ENCODE measurements at regions not wholly inside any gene's neighbourhood (a gene's known extent, or its start where the extent isn't known, plus 50 kb on each side); places are given as distances from the start of the nearest gene placed in this dataset.

- H3K4me3 ChIP-seq (ENCODE audit: low read length) = no peak overlapping the region
- ChIA-PET POLR2A (no interaction called here), CTCF (no interaction called here)
- H3K9me3 ChIP-seq (ENCODE audit: low read length) = no peaks in the 10 kb centered on the region
- H3K36me3 Mint-ChIP-seq = no peaks in the 10 kb centered on the region
- no peak overlapping the region for H3K27ac ChIP-seq (ENCODE audit: low read depth, low read length)
- H3K4me3 Mint-ChIP-seq = no peak overlapping the region
- H3K4me1 Mint-ChIP-seq = no peaks in the 10 kb centered on the region
- H3K27me3 Mint-ChIP-seq = peaks cover 0 to 2% of the 10 kb centered on the region in 2 donors
- DNase-seq = no peak
- no peaks in the 10 kb centered on the region for H3K27me3 ChIP-seq (ENCODE audit: insufficient read depth, low read length, poor library complexity, severe bottlenecking)
- H3K27ac Mint-ChIP-seq = no peak overlapping the region
- H3K9me3 Mint-ChIP-seq = peaks cover 0 to 3% (median 0%) of the 10 kb centered on the region in 5 donors
- H3K4me1 ChIP-seq (ENCODE audit: insufficient read depth, low read length) = no peaks in the 10 kb centered on the region
- no peaks in the 10 kb centered on the region for H3K36me3 ChIP-seq (ENCODE audit: insufficient read depth, low read length)
Observed at GRCh38 chr4:124277691-124278090, 434.8 kb downstream of the ANKRD50 start.

DNA sequence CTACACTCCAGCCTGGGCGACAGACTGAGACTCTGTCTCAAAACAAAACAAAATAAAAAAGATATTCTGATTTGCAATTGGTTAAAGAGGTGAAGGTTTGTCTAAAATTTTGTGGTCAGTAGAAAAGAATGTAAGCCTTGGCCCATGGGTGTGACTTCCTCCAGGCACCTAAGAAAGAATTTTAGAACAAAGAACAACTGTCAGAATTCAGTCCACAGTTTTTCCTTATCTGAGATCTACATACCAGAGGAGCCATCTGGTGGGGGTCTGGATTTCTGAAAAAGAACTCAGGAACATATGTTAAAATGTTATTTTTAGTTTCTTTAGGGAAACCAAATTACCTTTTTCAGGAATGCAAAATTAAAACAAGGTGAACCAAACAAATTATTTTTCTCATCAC, 434.1 kb downstream of the ANKRD50 start:
- ChIA-PET POLR2A (no interaction called here), CTCF (no interaction called here)
- Mint-ChIP-seq H3K4me3 (no peak overlapping the region), H3K36me3 (no peaks in the 10 kb centered on the region), H3K27me3 (peaks cover 0 to 2% of the 10 kb centered on the region in 2 donors), H3K4me1 (no peaks in the 10 kb centered on the region), H3K27ac (no peak overlapping the region), H3K9me3 (peaks cover 0 to 3% (median 0%) of the 10 kb centered on the region in 5 donors)
- H3K9me3 ChIP-seq (ENCODE audit: low read length) = no peaks in the 10 kb centered on the region
- H3K27me3 ChIP-seq (ENCODE audit: insufficient read depth, low read length, poor library complexity, severe bottlenecking) = no peaks in the 10 kb centered on the region
- H3K4me3 ChIP-seq (ENCODE audit: low read length) = no peak overlapping the region
- no peaks in the 10 kb centered on the region for H3K36me3 ChIP-seq (ENCODE audit: insufficient read depth, low read length)
- no peaks in the 10 kb centered on the region for H3K4me1 ChIP-seq (ENCODE audit: insufficient read depth, low read length)
- no peak overlapping the region for H3K27ac ChIP-seq (ENCODE audit: low read depth, low read length)
- DNase-seq = no peak

DNA sequence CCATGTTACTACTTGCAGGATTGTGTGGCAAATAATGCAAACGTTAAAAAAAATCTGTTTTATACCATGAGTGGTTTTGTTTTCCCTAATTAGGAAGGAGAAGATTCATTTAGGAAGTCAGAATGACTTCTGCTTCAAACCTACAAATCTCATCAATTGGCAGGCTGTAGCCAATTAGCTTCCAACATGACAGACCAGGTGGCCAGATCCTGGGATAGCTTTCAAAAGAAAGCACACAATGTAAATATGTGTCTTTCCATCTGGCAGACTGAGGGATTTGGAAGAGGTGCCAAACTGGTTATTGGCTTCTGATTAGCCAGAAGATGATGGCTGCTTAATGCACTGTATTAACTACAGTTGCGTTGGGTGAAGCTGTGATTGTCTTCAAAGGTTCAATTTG, 432.8 kb downstream of the ANKRD50 start:
- Histone ChIP-seq H3K9me3 (ENCODE audit: low read length) (no peaks in the 10 kb centered on the region), H3K27ac (ENCODE audit: low read depth, low read length) (no peak overlapping the region), H3K36me3 (ENCODE audit: insufficient read depth, low read length) (no peaks in the 10 kb centered on the region), H3K4me1 (ENCODE audit: insufficient read depth, low read length) (no peaks in the 10 kb centered on the region), H3K4me3 (ENCODE audit: low read length) (no peak overlapping the region), H3K27me3 (ENCODE audit: insufficient read depth, low read length, poor library complexity, severe bottlenecking) (no peaks in the 10 kb centered on the region)
- Mint-ChIP-seq H3K27ac (no peak overlapping the region), H3K36me3 (no peaks in the 10 kb centered on the region), H3K4me3 (no peak overlapping the region), H3K9me3 (peaks cover 0 to 1% (median 0%) of the 10 kb centered on the region in 5 donors), H3K4me1 (no peaks in the 10 kb centered on the region), H3K27me3 (peaks cover 0 to 1% of the 10 kb centered on the region in 2 donors)
- no peak for DNase-seq
- ChIA-PET CTCF (no interaction called here), POLR2A (no interaction called here)

- CTCF ChIA-PET = no interaction called here
Observed at GRCh38 chr4:124282301-124282898, 430.1 kb downstream of the ANKRD50 start.

DNA sequence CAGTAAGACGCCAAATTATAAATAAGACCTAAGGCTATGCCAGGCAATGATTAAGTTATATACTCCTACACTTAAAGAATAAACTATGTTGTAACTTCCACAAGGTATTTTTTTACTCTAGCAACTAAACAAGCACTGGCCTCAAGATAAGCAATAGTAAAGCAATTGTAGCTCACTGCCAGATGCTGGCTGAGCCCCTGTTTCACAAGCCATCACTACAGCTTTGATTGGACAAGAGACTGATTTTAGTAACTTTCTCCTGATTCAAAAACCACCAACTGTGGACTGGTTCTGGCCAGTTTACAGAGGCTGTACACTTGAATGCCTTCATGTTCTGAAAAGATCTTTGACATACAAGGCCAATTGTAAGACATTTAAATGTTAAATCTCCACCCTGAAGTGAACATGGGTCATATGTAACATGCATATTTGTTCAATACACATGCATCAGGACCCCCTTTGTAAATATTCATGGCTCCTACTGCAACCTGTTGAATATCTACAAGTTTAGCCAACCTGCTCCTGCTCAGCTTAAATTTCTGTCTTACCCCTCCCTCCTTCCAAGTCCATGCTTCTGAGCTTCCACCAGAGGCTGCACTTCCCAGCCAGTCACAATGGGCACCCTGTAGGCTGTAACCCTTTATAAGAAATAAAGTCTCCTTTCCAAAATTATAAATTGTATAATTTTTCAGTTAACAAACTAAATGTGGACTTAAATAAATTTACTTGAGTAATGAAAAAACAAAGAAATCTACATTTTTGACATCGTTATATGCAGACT, 423.6 kb downstream of the ANKRD50 start:
- Mint-ChIP-seq H3K4me3 (no peak overlapping the region), H3K27me3 (no peaks in the 10 kb centered on the region), H3K4me1 (no peaks in the 10 kb centered on the region), H3K27ac (no peak overlapping the region), H3K36me3 (no peaks in the 10 kb centered on the region), H3K9me3 (peaks cover 0 to 3% (median 2%) of the 10 kb centered on the region in 5 donors)
- CTCF ChIA-PET = no interaction called here
- no peaks in the 10 kb centered on the region for H3K36me3 ChIP-seq (ENCODE audit: insufficient read depth, low read length)
- H3K27me3 ChIP-seq (ENCODE audit: insufficient read depth, low read length, poor library complexity, severe bottlenecking) = no peaks in the 10 kb centered on the region
- no peaks in the 10 kb centered on the region for H3K4me1 ChIP-seq (ENCODE audit: insufficient read depth, low read length)
- DNase-seq = no peak
- H3K9me3 ChIP-seq (ENCODE audit: low read length) = no peaks in the 10 kb centered on the region
- POLR2A ChIA-PET = no interaction called here
- H3K27ac ChIP-seq (ENCODE audit: low read depth, low read length) = no peak overlapping the region
- no peak overlapping the region for H3K4me3 ChIP-seq (ENCODE audit: low read length)

More at GRCh38 chr4:124282301-124282898, 430.1 kb downstream of the ANKRD50 start:
- no peaks in the 10 kb centered on the region for H3K9me3 ChIP-seq (ENCODE audit: low read length)
- H3K4me1 ChIP-seq (ENCODE audit: insufficient read depth, low read length) = no peaks in the 10 kb centered on the region
- no peak overlapping the region for H3K4me3 ChIP-seq (ENCODE audit: low read length)
- no peak overlapping the region for H3K4me3 Mint-ChIP-seq
- H3K27ac Mint-ChIP-seq = no peak overlapping the region
- peaks cover 0 to 3% (median 0%) of the 10 kb centered on the region in 5 donors for H3K9me3 Mint-ChIP-seq
- no peaks in the 10 kb centered on the region for H3K36me3 Mint-ChIP-seq
- no peak overlapping the region for H3K27ac ChIP-seq (ENCODE audit: low read depth, low read length)
- no peaks in the 10 kb centered on the region for H3K36me3 ChIP-seq (ENCODE audit: insufficient read depth, low read length)
- no peaks in the 10 kb centered on the region for H3K4me1 Mint-ChIP-seq
- no peak for DNase-seq
- no peaks in the 10 kb centered on the region for H3K27me3 Mint-ChIP-seq
- POLR2A ChIA-PET = no interaction called here
- H3K27me3 ChIP-seq (ENCODE audit: insufficient read depth, low read length, poor library complexity, severe bottlenecking) = no peaks in the 10 kb centered on the region

DNA sequence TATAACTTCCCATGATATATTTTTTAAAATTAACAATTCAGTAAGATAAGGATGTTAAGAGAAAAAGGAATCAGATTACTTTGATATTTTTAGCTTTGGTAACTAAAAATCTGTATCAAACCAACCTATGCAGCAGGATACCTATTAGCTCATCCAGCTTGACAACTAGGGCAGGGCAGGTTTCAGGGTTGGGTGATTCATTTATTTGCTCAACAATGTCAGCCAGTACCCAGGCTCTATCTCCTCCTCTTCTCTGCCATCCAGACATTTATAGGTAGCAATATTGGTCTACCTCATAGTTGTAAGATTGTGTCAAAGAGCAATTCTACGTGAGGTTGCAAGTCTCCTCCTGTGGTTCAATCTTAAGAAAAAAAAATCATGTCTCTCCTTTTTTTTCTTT, 421.9 kb downstream of the ANKRD50 start:
- H3K27ac Mint-ChIP-seq = no peak overlapping the region
- no peaks in the 10 kb centered on the region for H3K9me3 ChIP-seq (ENCODE audit: low read length)
- no peaks in the 10 kb centered on the region for H3K27me3 ChIP-seq (ENCODE audit: insufficient read depth, low read length, poor library complexity, severe bottlenecking)
- no peaks in the 10 kb centered on the region for H3K36me3 ChIP-seq (ENCODE audit: insufficient read depth, low read length)
- H3K4me3 Mint-ChIP-seq = no peak overlapping the region
- no peak for DNase-seq
- H3K4me1 ChIP-seq (ENCODE audit: insufficient read depth, low read length) = no peaks in the 10 kb centered on the region
- ChIA-PET POLR2A (no interaction called here), CTCF (no interaction called here)
- H3K9me3 Mint-ChIP-seq = peaks cover 0 to 3% (median 0%) of the 10 kb centered on the region in 5 donors
- no peaks in the 10 kb centered on the region for H3K36me3 Mint-ChIP-seq
- H3K27ac ChIP-seq (ENCODE audit: low read depth, low read length) = no peak overlapping the region
- H3K4me1 Mint-ChIP-seq = no peaks in the 10 kb centered on the region
- no peak overlapping the region for H3K4me3 ChIP-seq (ENCODE audit: low read length)
- no peaks in the 10 kb centered on the region for H3K27me3 Mint-ChIP-seq

DNA sequence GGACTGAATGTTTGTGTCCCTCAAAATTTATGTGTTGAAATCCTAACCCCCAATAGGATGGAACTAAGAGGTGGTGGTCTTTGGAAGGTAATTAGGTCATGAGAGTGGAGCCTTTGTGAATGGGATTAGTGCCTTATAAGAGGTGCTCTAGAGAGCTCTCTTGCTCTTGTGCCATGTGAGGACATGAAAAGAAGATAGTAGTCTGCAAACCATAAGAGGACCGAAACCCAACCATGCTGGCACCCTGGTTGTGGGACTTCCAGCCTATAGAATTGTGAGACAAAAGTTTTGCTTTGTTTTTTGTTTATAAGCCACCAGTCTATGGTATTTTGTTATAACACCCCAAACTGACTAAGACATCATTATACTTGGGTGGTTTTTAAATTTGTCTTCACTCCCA, 417.1 kb downstream of the ANKRD50 start:
- ChIA-PET CTCF (no interaction called here), POLR2A (no interaction called here)
- Histone ChIP-seq H3K36me3 (ENCODE audit: insufficient read depth, low read length) (no peaks in the 10 kb centered on the region), H3K4me1 (ENCODE audit: insufficient read depth, low read length) (no peaks in the 10 kb centered on the region), H3K9me3 (ENCODE audit: low read length) (no peaks in the 10 kb centered on the region), H3K27me3 (ENCODE audit: insufficient read depth, low read length, poor library complexity, severe bottlenecking) (no peaks in the 10 kb centered on the region), H3K4me3 (ENCODE audit: low read length) (no peak overlapping the region), H3K27ac (ENCODE audit: low read depth, low read length) (no peak overlapping the region)
- no peak for DNase-seq
- Mint-ChIP-seq H3K4me3 (no peak overlapping the region), H3K4me1 (no peaks in the 10 kb centered on the region), H3K36me3 (no peaks in the 10 kb centered on the region), H3K9me3 (no peaks in the 10 kb centered on the region), H3K27me3 (no peaks in the 10 kb centered on the region), H3K27ac (no peak overlapping the region)

- Mint-ChIP-seq H3K4me1 (no peaks in the 10 kb centered on the region), H3K27ac (no peak overlapping the region), H3K36me3 (no peaks in the 10 kb centered on the region), H3K4me3 (no peak overlapping the region), H3K9me3 (no peaks in the 10 kb centered on the region), H3K27me3 (peaks cover 0 to 3% of the 10 kb centered on the region in 2 donors)
- Histone ChIP-seq H3K36me3 (ENCODE audit: insufficient read depth, low read length) (no peaks in the 10 kb centered on the region), H3K4me1 (ENCODE audit: insufficient read depth, low read length) (no peaks in the 10 kb centered on the region), H3K27ac (ENCODE audit: low read depth, low read length) (no peak overlapping the region), H3K9me3 (ENCODE audit: low read length) (no peaks in the 10 kb centered on the region), H3K4me3 (ENCODE audit: low read length) (no peak overlapping the region), H3K27me3 (ENCODE audit: insufficient read depth, low read length, poor library complexity, severe bottlenecking) (no peaks in the 10 kb centered on the region)
- CTCF ChIA-PET = no interaction called here
- POLR2A ChIA-PET = no interaction called here
- DNase-seq = no peak
Observed at GRCh38 chr4:124304941-124305340, 407.6 kb downstream of the ANKRD50 start.
